ENCODE measurements at regions not wholly inside any gene's neighbourhood (a gene's known extent, or its start where the extent isn't known, plus 50 kb on each side); places are given as distances from the start of the nearest gene placed in this dataset.
"Not testable (repeated sequence)": the region's sequence is repeated elsewhere in the genome, so short reads cannot be mapped to it uniquely, and the experiment has no call there.

GRCh38 chr4:128538111-128538882 lies 250.7 kb upstream of the PGRMC2 start:
- no peak for TF ChIP-seq CTCF (IDR thresholded peaks at IDR 0.05; ENCODE audit: control insufficient read depth, extremely low read depth, insufficient read depth)
- no peak for DNase-seq (ENCODE audit: low read depth)

DNA sequence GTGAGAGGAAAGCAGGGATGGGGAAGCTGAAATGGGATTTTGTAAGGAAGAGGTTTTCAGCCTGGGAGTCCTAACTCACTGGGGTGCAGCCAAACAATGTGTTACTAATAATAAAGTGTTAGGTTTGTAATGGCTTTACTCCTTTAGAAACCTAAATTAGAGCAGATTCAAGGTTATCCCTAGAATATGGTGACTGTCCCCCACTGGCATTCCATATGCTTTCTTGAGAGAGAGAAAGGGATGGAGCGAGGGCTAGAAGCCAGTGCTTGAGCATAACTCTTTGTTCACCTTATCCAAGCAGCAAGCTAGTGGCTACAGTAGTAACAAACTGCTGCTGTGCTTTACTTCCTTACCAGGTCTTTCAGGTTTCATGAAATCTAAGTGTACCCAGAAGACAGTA lies 249.1 kb upstream of the PGRMC2 start:
- H3K4me3 ChIP-seq (ENCODE audit: low read depth, low read length), result no peak overlapping the region
- no peak for DNase-seq (ENCODE audit: low read depth)
- no peak for TF ChIP-seq CTCF (IDR thresholded peaks at IDR 0.05; ENCODE audit: control insufficient read depth, extremely low read depth, insufficient read depth)

More at GRCh38 chr4:128538111-128538882, 250.7 kb upstream of the PGRMC2 start:
- H3K4me3 ChIP-seq (ENCODE audit: low read depth, low read length), result no peak overlapping the region

- not testable (repeated sequence) for H3K4me3 ChIP-seq (ENCODE audit: low read depth, low read length); DNase-seq (ENCODE audit: low read depth)
Measured at GRCh38 chr4:128535510-128535909, 247.9 kb upstream of the PGRMC2 start.

- TF ChIP-seq CTCF (IDR thresholded peaks at IDR 0.05; ENCODE audit: control insufficient read depth, extremely low read depth, insufficient read depth), result no peak
- no peak for DNase-seq (ENCODE audit: low read depth)
- H3K4me3 ChIP-seq (ENCODE audit: low read depth, low read length), result no peak overlapping the region
Measured at GRCh38 chr4:128528793-128529553, 241.4 kb upstream of the PGRMC2 start.

GRCh38 chr4:128527946-128528576 lies 240.4 kb upstream of the PGRMC2 start:
- no peak for TF ChIP-seq CTCF (IDR thresholded peaks at IDR 0.05; ENCODE audit: control insufficient read depth, extremely low read depth, insufficient read depth)
- no peak for DNase-seq (ENCODE audit: low read depth)

GRCh38 chr4:128527351-128527750 lies 239.7 kb upstream of the PGRMC2 start:
- no peak for DNase-seq (ENCODE audit: low read depth)
- no peak overlapping the region for H3K4me3 ChIP-seq (ENCODE audit: low read depth, low read length)
- no peak for TF ChIP-seq CTCF (IDR thresholded peaks at IDR 0.05; ENCODE audit: control insufficient read depth, extremely low read depth, insufficient read depth)

More at GRCh38 chr4:128527946-128528576, 240.4 kb upstream of the PGRMC2 start:
- no peak overlapping the region for H3K4me3 ChIP-seq (ENCODE audit: low read depth, low read length)

DNA sequence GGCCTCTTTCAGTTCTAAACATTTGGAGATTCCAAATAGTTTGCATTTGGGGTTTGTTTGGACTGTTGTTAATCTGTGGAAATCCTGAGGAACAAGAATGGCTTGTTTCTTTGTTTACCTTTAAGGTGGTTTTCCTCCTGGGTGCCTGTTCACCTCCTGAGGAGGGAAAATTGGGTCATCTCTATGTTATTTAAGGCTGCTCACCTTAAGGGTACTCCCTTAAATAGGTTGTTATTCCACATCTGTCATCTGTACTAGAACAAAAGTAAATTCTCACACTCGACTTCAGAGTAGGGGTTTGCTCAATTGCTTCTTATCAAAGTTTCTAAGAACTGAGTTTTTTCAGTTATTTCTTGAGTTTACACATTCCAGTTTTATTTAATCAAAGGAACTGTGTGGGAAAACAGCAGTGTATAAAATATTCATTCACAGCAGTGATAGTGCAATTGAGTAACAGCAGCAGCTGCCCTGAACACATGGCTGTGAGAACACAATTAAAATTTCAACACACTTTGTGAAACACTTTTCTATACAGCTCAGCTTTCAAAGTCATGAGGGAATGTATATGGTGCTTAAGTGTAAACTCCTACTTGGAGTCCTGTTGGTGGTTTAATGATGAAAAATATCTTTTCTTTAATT lies 238.5 kb upstream of the PGRMC2 start:
- H3K4me3 ChIP-seq (ENCODE audit: low read depth, low read length), result peak overlapping the region; percentile 10; the same call in 1 of the 2 replicates
- TF ChIP-seq CTCF (IDR thresholded peaks at IDR 0.05; ENCODE audit: control insufficient read depth, extremely low read depth, insufficient read depth), result no peak
- peak; percentile 86 for DNase-seq (ENCODE audit: low read depth)
